ENCODE measurements at regions not wholly inside any gene's neighbourhood (a gene's known extent, or its start where the extent isn't known, plus 50 kb on each side); places are given as distances from the start of the nearest gene placed in this dataset.

DNA sequence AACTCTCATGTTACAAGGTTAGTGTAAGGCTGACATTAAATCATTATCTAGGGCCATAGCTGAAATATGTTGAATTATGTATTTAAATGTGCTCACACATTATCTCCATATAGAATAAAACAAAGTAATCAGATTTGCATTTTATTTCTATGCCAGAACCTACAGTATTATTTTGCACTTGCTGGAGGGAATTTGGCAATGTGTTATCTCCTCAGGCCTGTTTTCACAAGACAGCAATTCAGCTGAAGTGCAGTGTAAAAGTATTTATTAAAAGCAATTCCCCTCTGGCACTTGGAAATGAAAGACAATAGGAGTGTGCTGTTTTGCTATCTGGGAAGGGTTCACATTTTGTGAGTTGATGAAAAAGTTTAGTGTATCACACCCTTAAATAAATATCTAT, 276.3 kb downstream of the DNAJB9 start:
- no peak overlapping the region for H2AFZ ChIP-seq (ENCODE audit: control insufficient read depth, low read depth, low read length)
- H3K27ac ChIP-seq (ENCODE audit: control insufficient read depth, insufficient read depth): no peak overlapping the region
- ChIA-PET RAD21 (ENCODE audit: unreplicated experiment) (no interaction called here), SMC1A (ENCODE audit: uncharacterized antibody, unreplicated experiment) (interaction anchor here (1.1 kb wide), 1 partner anchor 21 kb away, joined by 3 read pairs; no protein-coding TSS in a partner anchor), CTCF (interaction anchor here (1.2 kb wide), 1 partner anchor 21 kb away, joined by 3 read pairs; no protein-coding TSS in a partner anchor), POLR2A (no interaction called here)
- in situ Hi-C loops (cut with MboI): no loop called here
- ATAC-seq (no peak), FAIRE-seq (no peak), DNase-seq (ENCODE audit: low read depth, low spot score) (no peak)
- H3K36me3 ChIP-seq (ENCODE audit: control insufficient read depth in 2 of 2, insufficient read depth in 2 of 2, low read length in 1 of 2): no peaks in the 10 kb centered on the region
- intact Hi-C loops (cut with micrococcal nuclease; ENCODE audit: unreplicated experiment): no loop called here
- no peaks in the 10 kb centered on the region for H4K20me1 ChIP-seq (ENCODE audit: control insufficient read depth, insufficient read depth)
- TF ChIP-seq NRF1 (conservative IDR thresholded peaks at IDR 0.05; ENCODE audit: low read depth, low read length): no peak
- TF ChIP-seq BCL11A (IDR thresholded peaks at IDR 0.05; ENCODE audit: low read depth, low read length): no peak
- TF ChIP-seq FOXK2 (IDR thresholded peaks at IDR 0.05): no peak
- TF ChIP-seq BHLHE40 (IDR thresholded peaks at IDR 0.05; ENCODE audit: borderline replicate concordance in 1 of 2, low read depth in 2 of 2, low read length in 1 of 2): no peak
- no peak for TF ChIP-seq ATF2 (IDR thresholded peaks at IDR 0.05; ENCODE audit: low read length)
- TF ChIP-seq JUNB (IDR thresholded peaks at IDR 0.05): no peak
- TF ChIP-seq SREBF1 (IDR thresholded peaks at IDR 0.05; ENCODE audit: low read length): no peak
- TF ChIP-seq, protein P1, sequence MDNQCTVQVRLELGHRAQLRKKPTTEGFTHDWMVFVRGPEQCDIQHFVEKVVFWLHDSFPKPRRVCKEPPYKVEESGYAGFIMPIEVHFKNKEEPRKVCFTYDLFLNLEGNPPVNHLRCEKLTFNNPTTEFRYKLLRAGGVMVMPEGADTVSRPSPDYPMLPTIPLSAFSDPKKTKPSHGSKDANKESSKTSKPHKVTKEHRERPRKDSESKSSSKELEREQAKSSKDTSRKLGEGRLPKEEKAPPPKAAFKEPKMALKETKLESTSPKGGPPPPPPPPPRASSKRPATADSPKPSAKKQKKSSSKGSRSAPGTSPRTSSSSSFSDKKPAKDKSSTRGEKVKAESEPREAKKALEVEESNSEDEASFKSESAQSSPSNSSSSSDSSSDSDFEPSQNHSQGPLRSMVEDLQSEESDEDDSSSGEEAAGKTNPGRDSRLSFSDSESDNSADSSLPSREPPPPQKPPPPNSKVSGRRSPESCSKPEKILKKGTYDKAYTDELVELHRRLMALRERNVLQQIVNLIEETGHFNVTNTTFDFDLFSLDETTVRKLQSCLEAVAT (IDR thresholded peaks at IDR 0.05): no peak
- TF ChIP-seq HCFC1 (IDR thresholded peaks at IDR 0.05; ENCODE audit: low read length): no peak
- no peak for TF ChIP-seq SPI1 (IDR thresholded peaks at IDR 0.05; ENCODE audit: borderline replicate concordance, insufficient read depth, low read depth, low read length)
- TF ChIP-seq CBX3 (IDR thresholded peaks at IDR 0.05; ENCODE audit: borderline replicate concordance, low read depth): no peak
- BruUV-seq (replicated peaks): no TSS peak
- no peaks in the 10 kb centered on the region for H3K4me1 ChIP-seq (ENCODE audit: control insufficient read depth, insufficient read depth, low read length)
- no peak overlapping the region for H3K4me2 ChIP-seq (ENCODE audit: control insufficient read depth, insufficient read depth)
- H3K4me3 ChIP-seq: no peak overlapping the region
- H3K79me2 ChIP-seq (ENCODE audit: control insufficient read depth, insufficient read depth, low read length): no peaks in the 10 kb centered on the region
- H3K27me3 ChIP-seq (replicated peaks in 1 of 2; ENCODE audit: control insufficient read depth in 2 of 2, insufficient read depth in 2 of 2, low read length in 1 of 2): no peaks in the 10 kb centered on the region
- H3K9me3 ChIP-seq (replicated peaks; ENCODE audit: control insufficient read depth, insufficient read depth, low read length): no peaks in the 10 kb centered on the region
- H3K9ac ChIP-seq (ENCODE audit: control insufficient read depth, insufficient read depth, low read length): no peak overlapping the region
